ENCODE measurements at regions not wholly inside any gene's neighbourhood (a gene's known extent, or its start where the extent isn't known, plus 50 kb on each side); places are given as distances from the start of the nearest gene placed in this dataset.
"Not testable (repeated sequence)": the region's sequence is repeated elsewhere in the genome, so short reads cannot be mapped to it uniquely, and the experiment has no call there.

GRCh38 chr21:28126521-28127174, 866.0 kb downstream of the LTN1 start:
- no peak overlapping the region for H3K4me3 ChIP-seq (ENCODE audit: low read depth, low read length)
- no peak for TF ChIP-seq POLR2A (IDR thresholded peaks at IDR 0.05; ENCODE audit: extremely low read depth, insufficient read length)
- TF ChIP-seq CTCF (IDR thresholded peaks at IDR 0.05; ENCODE audit: low read depth, low read length) = no peak
- TF ChIP-seq MAX (IDR thresholded peaks at IDR 0.05; ENCODE audit: low read depth, low read length) = no peak
- TF ChIP-seq MYC (IDR thresholded peaks at IDR 0.05; ENCODE audit: low read depth, low read length) = no peak
- no peak for DNase-seq (ENCODE audit: low read depth)

GRCh38 chr21:28124541-28124940, 868.1 kb downstream of the LTN1 start:
- TF ChIP-seq MAX (IDR thresholded peaks at IDR 0.05; ENCODE audit: low read depth, low read length) (no peak), MYC (IDR thresholded peaks at IDR 0.05; ENCODE audit: low read depth, low read length) (no peak), CTCF (IDR thresholded peaks at IDR 0.05; ENCODE audit: low read depth, low read length) (no peak), POLR2A (IDR thresholded peaks at IDR 0.05; ENCODE audit: extremely low read depth, insufficient read length) (no peak)
- DNase-seq (ENCODE audit: low read depth) = no peak
- H3K4me3 ChIP-seq (ENCODE audit: low read depth, low read length) = no peak overlapping the region

GRCh38 chr21:28118570-28118969, 874.1 kb downstream of the LTN1 start:
- DNase-seq (ENCODE audit: low read depth) = no peak
- TF ChIP-seq POLR2A (IDR thresholded peaks at IDR 0.05; ENCODE audit: extremely low read depth, insufficient read length) = no peak
- no peak for TF ChIP-seq CTCF (IDR thresholded peaks at IDR 0.05; ENCODE audit: low read depth, low read length)
- TF ChIP-seq MAX (IDR thresholded peaks at IDR 0.05; ENCODE audit: low read depth, low read length) = no peak
- no peak for TF ChIP-seq MYC (IDR thresholded peaks at IDR 0.05; ENCODE audit: low read depth, low read length)

GRCh38 chr21:28114986-28115385, 877.7 kb downstream of the LTN1 start:
- H3K4me3 ChIP-seq (ENCODE audit: low read depth, low read length); DNase-seq (ENCODE audit: low read depth): not testable (repeated sequence)

More at GRCh38 chr21:28118570-28118969, 874.1 kb downstream of the LTN1 start:
- no peak overlapping the region for H3K4me3 ChIP-seq (ENCODE audit: low read depth, low read length)

- DNase-seq (ENCODE audit: low read depth) = no peak
- TF ChIP-seq CTCF (IDR thresholded peaks at IDR 0.05; ENCODE audit: low read depth, low read length) = no peak
- TF ChIP-seq MAX (IDR thresholded peaks at IDR 0.05; ENCODE audit: low read depth, low read length) = no peak
- no peak for TF ChIP-seq POLR2A (IDR thresholded peaks at IDR 0.05; ENCODE audit: extremely low read depth, insufficient read length)
- TF ChIP-seq MYC (IDR thresholded peaks at IDR 0.05; ENCODE audit: low read depth, low read length) = no peak
Observed at GRCh38 chr21:28113718-28114117, 879.0 kb downstream of the LTN1 start.

GRCh38 chr21:28112511-28112910, 880.2 kb downstream of the LTN1 start:
- TF ChIP-seq CTCF (IDR thresholded peaks at IDR 0.05; ENCODE audit: low read depth, low read length) = no peak
- no peak for TF ChIP-seq MAX (IDR thresholded peaks at IDR 0.05; ENCODE audit: low read depth, low read length)
- TF ChIP-seq MYC (IDR thresholded peaks at IDR 0.05; ENCODE audit: low read depth, low read length) = no peak
- TF ChIP-seq POLR2A (IDR thresholded peaks at IDR 0.05; ENCODE audit: extremely low read depth, insufficient read length) = no peak
- H3K4me3 ChIP-seq (ENCODE audit: low read depth, low read length) = no peak overlapping the region
- DNase-seq (ENCODE audit: low read depth) = no peak

More at GRCh38 chr21:28113718-28114117, 879.0 kb downstream of the LTN1 start:
- no peak overlapping the region for H3K4me3 ChIP-seq (ENCODE audit: low read depth, low read length)

Data from NB4 (cell line).